ENCODE measurements at regions not wholly inside any gene's neighbourhood (a gene's known extent, or its start where the extent isn't known, plus 50 kb on each side); places are given as distances from the start of the nearest gene placed in this dataset.

- Histone ChIP-seq H3K79me2 (ENCODE audit: low read length) (peaks cover 29% of the 10 kb centered on the region), H3K4me3 (ENCODE audit: low read length) (peak overlapping the region; percentile 27; the same call in 1 of the 2 replicates), H3K36me3 (replicated peaks; ENCODE audit: insufficient read depth, low read length) (no peaks in the 10 kb centered on the region), H2AFZ (ENCODE audit: low read length) (no peak overlapping the region), H3K9ac (ENCODE audit: low read length) (no peak overlapping the region), H3K27ac (ENCODE audit: low read length) (no peak overlapping the region), H3K27me3 (replicated peaks; ENCODE audit: insufficient read depth, low read length) (no peaks in the 10 kb centered on the region), H3K9me3 (replicated peaks; ENCODE audit: insufficient read depth, low read length) (no peaks in the 10 kb centered on the region), H3F3A (ENCODE audit: insufficient read depth, low read length) (peaks cover 14% of the 10 kb centered on the region), H3K9me2 (replicated peaks; ENCODE audit: insufficient read depth, low read length) (no peaks in the 10 kb centered on the region), H4K20me1 (ENCODE audit: insufficient read depth, low read length) (no peaks in the 10 kb centered on the region), H3K4me1 (ENCODE audit: low read length) (peaks cover 6% of the 10 kb centered on the region), H3K4me2 (ENCODE audit: low read depth, low read length) (peak overlapping the region; percentile 49; the same call in 1 of the 2 replicates)
- no peak for DNase-seq
- no peak for TF ChIP-seq CTCF (IDR thresholded peaks at IDR 0.05; ENCODE audit: low read length)
- TF ChIP-seq EZH2phosphoT487 (IDR thresholded peaks at IDR 0.05; ENCODE audit: low read length) = no peak
These were observed 78.3 kb downstream of the NDUFS5 start for GRCh38 chr1:39104158-39105060.

- Histone ChIP-seq H4K20me1 (ENCODE audit: insufficient read depth, low read length) (no peaks in the 10 kb centered on the region), H3K27ac (ENCODE audit: low read length) (no peak overlapping the region), H3K4me1 (ENCODE audit: low read length) (peaks cover 9% of the 10 kb centered on the region), H3K79me2 (ENCODE audit: low read length) (peaks cover 29% of the 10 kb centered on the region), H3F3A (ENCODE audit: insufficient read depth, low read length) (peaks cover 14% of the 10 kb centered on the region), H2AFZ (ENCODE audit: low read length) (peak overlapping the region; percentile 91), H3K27me3 (replicated peaks; ENCODE audit: insufficient read depth, low read length) (no peaks in the 10 kb centered on the region), H3K36me3 (replicated peaks; ENCODE audit: insufficient read depth, low read length) (no peaks in the 10 kb centered on the region), H3K9ac (ENCODE audit: low read length) (peak overlapping the region; percentile 57; the same call in 1 of the 2 replicates), H3K4me3 (ENCODE audit: low read length) (peak overlapping the region; percentile 81), H3K9me3 (replicated peaks; ENCODE audit: insufficient read depth, low read length) (no peaks in the 10 kb centered on the region), H3K4me2 (ENCODE audit: low read depth, low read length) (peak overlapping the region; percentile 68; the same call in 1 of the 2 replicates), H3K9me2 (replicated peaks; ENCODE audit: insufficient read depth, low read length) (no peaks in the 10 kb centered on the region)
- TF ChIP-seq EZH2phosphoT487 (IDR thresholded peaks at IDR 0.05; ENCODE audit: low read length) (no peak), EZH2 (optimal IDR thresholded peaks at IDR 0.05; ENCODE audit: low read depth, low read length) (no peak), CTCF (IDR thresholded peaks at IDR 0.05; ENCODE audit: low read length) (no peak)
- peak; percentile 57 for DNase-seq
These were observed 79.1 kb downstream of the NDUFS5 start for GRCh38 chr1:39105061-39105840.

GRCh38 chr1:39105841-39106765 lies 80.0 kb downstream of the NDUFS5 start:
- Histone ChIP-seq H3K4me2 (ENCODE audit: low read depth, low read length) (peak overlapping the region; percentile 68), H3F3A (ENCODE audit: insufficient read depth, low read length) (peaks cover 14% of the 10 kb centered on the region), H3K27me3 (replicated peaks; ENCODE audit: insufficient read depth, low read length) (no peaks in the 10 kb centered on the region), H3K36me3 (replicated peaks; ENCODE audit: insufficient read depth, low read length) (no peaks in the 10 kb centered on the region), H2AFZ (ENCODE audit: low read length) (peak overlapping the region; percentile 91), H3K4me1 (ENCODE audit: low read length) (peaks cover 9% of the 10 kb centered on the region), H3K9ac (ENCODE audit: low read length) (peak overlapping the region; percentile 57; the same call in 1 of the 2 replicates), H3K79me2 (ENCODE audit: low read length) (peaks cover 34% of the 10 kb centered on the region), H3K9me3 (replicated peaks; ENCODE audit: insufficient read depth, low read length) (no peaks in the 10 kb centered on the region), H4K20me1 (ENCODE audit: insufficient read depth, low read length) (no peaks in the 10 kb centered on the region), H3K9me2 (replicated peaks; ENCODE audit: insufficient read depth, low read length) (no peaks in the 10 kb centered on the region), H3K4me3 (ENCODE audit: low read length) (peak overlapping the region; percentile 81), H3K27ac (ENCODE audit: low read length) (no peak overlapping the region)
- peak; percentile 36 for DNase-seq
- TF ChIP-seq CTCF (IDR thresholded peaks at IDR 0.05; ENCODE audit: low read length) (no peak), EZH2 (optimal IDR thresholded peaks at IDR 0.05; ENCODE audit: low read depth, low read length) (no peak), EZH2phosphoT487 (IDR thresholded peaks at IDR 0.05; ENCODE audit: low read length) (no peak)

Measured in MM.1S (cell line).